C4-2B (cell line): ENCODE measurements at regions not wholly inside any gene's neighbourhood (a gene's known extent, or its start where the extent isn't known, plus 50 kb on each side); places are given as distances from the start of the nearest gene placed in this dataset.

Experiments
- H3K27ac ChIP-seq: fragments of 450-650 bp; 2 replicates; pipeline ENCODE4 v1.5.1; 2017
- ZFX ChIP-seq: fragments of 450-650 bp; IDR thresholded peaks from 2 replicates; pipeline ENCODE4 v1.6.1; 2017
- TF ChIP-seq, protein P1 (sequence below): fragments of 450-650 bp; conservative IDR thresholded peaks from 2 replicates; pipeline ENCODE4 v1.5.1; 2017; ENCODE audit warnings: mild to moderate bottlenecking

DNA sequence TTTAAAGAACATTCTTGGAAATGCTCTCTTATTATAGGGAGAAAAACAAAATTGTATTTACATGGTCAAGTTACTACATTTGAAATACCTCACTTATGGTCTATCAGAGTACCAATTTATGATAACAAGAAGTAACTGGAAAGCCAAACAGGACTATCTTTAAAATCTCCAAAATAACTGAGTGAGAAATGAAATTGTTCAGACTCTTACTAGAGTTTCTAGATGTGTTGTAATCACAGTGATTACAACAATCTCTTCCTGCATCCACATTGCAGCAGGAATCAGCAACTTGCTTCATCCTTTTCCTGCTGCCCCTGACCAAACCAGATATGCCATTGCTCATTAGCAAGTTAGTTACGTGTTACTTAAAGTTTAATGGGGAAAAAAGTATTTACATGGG is 245.2 kb upstream of the SMIM31 start:
- H3K27ac ChIP-seq: no peak overlapping the region
- TF ChIP-seq, protein P1, sequence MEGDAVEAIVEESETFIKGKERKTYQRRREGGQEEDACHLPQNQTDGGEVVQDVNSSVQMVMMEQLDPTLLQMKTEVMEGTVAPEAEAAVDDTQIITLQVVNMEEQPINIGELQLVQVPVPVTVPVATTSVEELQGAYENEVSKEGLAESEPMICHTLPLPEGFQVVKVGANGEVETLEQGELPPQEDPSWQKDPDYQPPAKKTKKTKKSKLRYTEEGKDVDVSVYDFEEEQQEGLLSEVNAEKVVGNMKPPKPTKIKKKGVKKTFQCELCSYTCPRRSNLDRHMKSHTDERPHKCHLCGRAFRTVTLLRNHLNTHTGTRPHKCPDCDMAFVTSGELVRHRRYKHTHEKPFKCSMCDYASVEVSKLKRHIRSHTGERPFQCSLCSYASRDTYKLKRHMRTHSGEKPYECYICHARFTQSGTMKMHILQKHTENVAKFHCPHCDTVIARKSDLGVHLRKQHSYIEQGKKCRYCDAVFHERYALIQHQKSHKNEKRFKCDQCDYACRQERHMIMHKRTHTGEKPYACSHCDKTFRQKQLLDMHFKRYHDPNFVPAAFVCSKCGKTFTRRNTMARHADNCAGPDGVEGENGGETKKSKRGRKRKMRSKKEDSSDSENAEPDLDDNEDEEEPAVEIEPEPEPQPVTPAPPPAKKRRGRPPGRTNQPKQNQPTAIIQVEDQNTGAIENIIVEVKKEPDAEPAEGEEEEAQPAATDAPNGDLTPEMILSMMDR: no peak
- no peak for TF ChIP-seq ZFX

DNA sequence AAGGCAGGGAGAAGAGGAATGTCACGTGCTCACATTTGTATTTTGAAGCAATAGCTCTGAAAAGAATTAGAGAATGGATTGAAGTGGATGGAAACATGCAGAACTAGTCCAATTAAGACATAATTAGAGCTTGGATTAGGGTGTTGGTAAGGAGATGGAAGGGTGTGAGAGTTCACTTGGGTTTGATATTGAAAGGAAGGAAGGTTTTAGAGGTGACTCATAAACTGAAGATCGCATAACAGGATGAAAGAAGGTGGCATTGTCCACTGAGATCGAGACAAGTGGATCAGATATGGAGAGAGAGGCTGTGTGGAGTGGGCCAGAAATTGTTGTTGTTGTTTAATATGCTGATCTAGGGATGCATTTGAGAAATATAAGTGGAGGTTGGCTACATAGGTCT is 244.0 kb upstream of the SMIM31 start:
- no peak overlapping the region for H3K27ac ChIP-seq
- TF ChIP-seq ZFX: no peak
- TF ChIP-seq, protein P1: no peak

DNA sequence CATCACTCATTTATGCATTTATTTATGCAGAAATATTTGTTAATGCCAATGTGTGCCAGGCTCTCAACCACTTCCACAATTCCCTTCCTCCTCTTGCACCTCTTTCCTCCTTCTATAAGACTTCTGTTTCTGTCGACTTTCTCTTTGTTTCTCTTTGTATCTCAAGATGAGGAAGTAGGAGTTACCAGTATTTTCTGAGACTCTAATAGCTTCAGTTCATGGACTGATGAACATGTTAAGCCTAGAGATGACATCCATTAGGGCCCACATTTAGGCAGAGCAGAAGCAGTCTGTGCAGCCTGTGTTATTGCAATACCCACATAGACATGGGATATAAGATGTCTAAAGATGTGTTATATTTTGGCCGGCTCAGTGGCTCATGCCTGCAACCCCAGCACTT is 241.8 kb upstream of the SMIM31 start:
- no peak for TF ChIP-seq ZFX
- TF ChIP-seq, protein P1: no peak

DNA sequence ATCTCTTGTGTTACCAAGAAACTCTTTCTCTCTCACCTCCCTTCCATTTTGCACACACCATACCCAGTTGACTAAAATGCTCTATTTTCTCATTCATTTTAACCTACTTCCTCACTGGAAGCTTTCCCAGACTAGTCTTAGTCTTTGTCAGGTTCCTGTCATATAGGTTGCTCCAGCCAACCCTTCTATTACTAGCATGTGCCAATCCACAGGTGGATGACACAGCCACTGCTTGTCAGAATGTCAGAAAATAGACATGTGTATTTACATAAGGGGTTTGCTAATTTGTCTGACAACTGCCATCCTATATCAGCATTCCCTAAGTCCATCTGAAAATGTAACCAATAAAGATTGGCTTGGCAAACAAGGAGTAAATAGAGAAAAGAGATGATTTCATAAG is 239.2 kb upstream of the SMIM31 start:
- TF ChIP-seq ZFX: no peak
- TF ChIP-seq, protein P1: no peak
- no peak overlapping the region for H3K27ac ChIP-seq

More for the DNA sequence above, 241.8 kb upstream of the SMIM31 start:
- H3K27ac ChIP-seq: no peak overlapping the region

DNA sequence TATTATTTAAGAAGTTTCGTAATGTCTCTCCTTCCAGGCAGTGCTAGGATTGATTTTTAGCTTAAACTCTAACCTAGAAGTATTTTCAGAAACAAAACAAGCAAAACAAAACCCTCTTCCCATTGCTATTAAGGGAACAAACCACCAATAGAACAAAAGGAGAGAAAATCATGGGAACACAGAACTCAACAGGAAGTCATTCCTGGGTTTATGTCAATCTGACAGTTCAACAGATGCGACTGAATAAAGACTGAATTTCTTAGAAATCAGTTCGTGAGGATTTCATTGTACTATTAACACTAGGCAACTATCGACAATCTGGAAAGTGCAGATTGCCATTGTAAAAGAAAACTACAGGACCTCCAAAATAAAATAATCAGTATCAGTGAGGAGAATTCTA is 229.1 kb upstream of the SMIM31 start:
- H3K27ac ChIP-seq: no peak overlapping the region
- no peak for TF ChIP-seq ZFX
- TF ChIP-seq, protein P1: no peak

DNA sequence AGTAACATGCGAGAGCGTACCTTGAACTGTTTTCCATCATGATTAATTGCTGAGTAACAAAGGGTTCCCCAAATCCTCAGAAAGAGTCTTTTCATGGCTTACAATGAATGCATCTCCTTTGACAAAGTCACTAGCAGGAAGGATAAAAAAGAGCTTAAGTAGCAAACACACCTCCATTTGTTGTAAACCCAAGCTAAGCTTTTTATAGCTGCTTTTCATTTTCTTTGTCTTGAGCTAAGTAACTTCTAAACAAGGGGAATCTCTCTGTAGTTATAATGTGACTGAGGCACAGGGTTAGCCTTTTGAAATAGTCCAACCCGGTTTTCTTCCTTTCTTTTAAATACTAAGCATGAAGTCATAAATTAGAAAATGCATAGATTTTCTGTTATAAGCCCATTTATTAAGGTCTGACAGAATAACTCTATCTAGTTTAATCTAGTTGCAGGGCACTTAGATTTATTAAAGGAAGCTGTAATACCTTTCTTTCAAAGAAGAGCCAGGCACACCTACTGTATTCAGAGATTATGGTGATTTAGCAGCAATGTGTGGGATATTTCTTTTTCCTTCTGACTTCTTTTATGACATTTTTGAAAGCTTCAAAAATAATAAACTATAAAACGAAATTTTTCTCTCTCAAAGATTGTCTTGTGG is 226.9 kb upstream of the SMIM31 start:
- no peak overlapping the region for H3K27ac ChIP-seq
- TF ChIP-seq ZFX: no peak
- TF ChIP-seq, protein P1: no peak

DNA sequence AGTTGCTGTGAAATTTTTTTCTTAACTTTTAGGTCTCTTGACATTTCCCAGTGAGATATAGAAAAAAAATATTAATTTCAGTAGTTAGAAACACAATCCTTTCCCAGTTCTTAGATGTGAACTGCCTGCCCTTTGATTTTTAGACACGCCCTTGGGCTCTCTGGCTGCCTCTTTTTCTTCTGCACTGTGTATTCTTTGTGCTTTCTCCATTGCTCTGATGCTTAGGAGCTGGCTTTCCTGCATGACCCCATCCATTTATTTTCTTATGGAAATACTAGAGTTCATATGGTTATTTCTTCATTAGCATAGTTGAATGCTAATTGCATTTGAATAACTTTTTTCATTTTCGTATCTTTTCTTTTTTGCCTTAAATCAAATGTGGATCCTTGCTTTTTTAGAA is 224.9 kb upstream of the SMIM31 start:
- TF ChIP-seq ZFX: no peak
- TF ChIP-seq, protein P1: no peak
- H3K27ac ChIP-seq: no peak overlapping the region
